ENCODE measurements at regions not wholly inside any gene's neighbourhood (a gene's known extent, or its start where the extent isn't known, plus 50 kb on each side); places are given as distances from the start of the nearest gene placed in this dataset.

DNA sequence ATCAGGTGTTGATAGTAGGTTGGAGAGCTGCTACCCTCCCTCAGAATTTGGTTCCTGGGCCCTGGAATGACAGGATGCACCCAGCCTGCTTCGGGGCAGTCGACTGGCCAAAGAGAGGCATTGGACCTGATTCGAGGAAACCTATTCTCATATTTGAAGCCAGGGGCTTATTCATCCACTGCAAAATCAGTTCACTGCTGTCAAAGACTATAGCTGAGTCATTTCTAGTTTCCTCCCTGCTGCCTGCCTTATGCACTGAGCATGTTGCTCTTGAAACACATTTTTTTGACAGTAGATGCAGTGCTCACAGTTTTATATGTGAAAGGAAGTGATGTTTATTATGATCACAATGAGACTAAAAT lies 565.4 kb downstream of the ETS1 start:
- Histone ChIP-seq H3K4me1 (ENCODE audit: control insufficient read depth in 2 of 2, insufficient read depth in 2 of 2, low read length in 2 of 2) (no peaks in the 10 kb centered on the region), H3K4me2 (replicated peaks; ENCODE audit: low read depth, low read length, poor library complexity, severe bottlenecking) (no peak overlapping the region), H3K79me2 (ENCODE audit: control insufficient read depth, insufficient read depth, low read length) (no peaks in the 10 kb centered on the region), H3K4me3 (ENCODE audit: control extremely low read depth in 1 of 5, extremely low read depth in 1 of 5, insufficient read depth in 1 of 5, low read depth in 2 of 5, low read length in 4 of 5) (no peak overlapping the region), H4K20me1 (ENCODE audit: control insufficient read depth, insufficient read depth, low read length, poor library complexity, severe bottlenecking) (no peaks in the 10 kb centered on the region), H3K9ac (ENCODE audit: low read length) (no peak overlapping the region), H3K27me3 (replicated peaks in 1 of 4; ENCODE audit: control extremely low read depth in 1 of 4, control insufficient read depth in 3 of 4, insufficient read depth in 4 of 4, low read length in 3 of 4) (peaks cover 0 to 6% (median 1%) of the 10 kb centered on the region in 4 experiments), H3K36me3 (replicated peaks in 1 of 2; ENCODE audit: control extremely low read depth in 1 of 2, control insufficient read depth in 1 of 2, extremely low read depth in 1 of 2, insufficient read depth in 2 of 2, low read length in 1 of 2) (no peaks in the 10 kb centered on the region), H2AFZ (ENCODE audit: insufficient read depth, low read depth, low read length, poor library complexity, severe bottlenecking) (no peak overlapping the region), H3K27ac (ENCODE audit: low read length in 2 of 2) (no peak overlapping the region), H3K9me3 (ENCODE audit: control extremely low read depth in 1 of 3, control insufficient read depth in 2 of 3, insufficient read depth in 1 of 3, low read length in 2 of 3) (no peaks in the 10 kb centered on the region)
- CTCF ChIA-PET = no interaction called here
- Mint-ChIP-seq H3K4me3 (no peak overlapping the region), H3K27me3 (peaks cover 23% of the 10 kb centered on the region), H3K9me3 (ENCODE audit: insufficient read depth) (no peaks in the 10 kb centered on the region), H3K4me1 (no peaks in the 10 kb centered on the region), H3K27ac (no peak overlapping the region)
- 65% methylated on average over 3 of the region's 3 CpGs for WGBS (ENCODE audit: insufficient coverage)
- intact Hi-C loops (cut with micrococcal nuclease) = no loop called here
- TF ChIP-seq, protein P1, sequence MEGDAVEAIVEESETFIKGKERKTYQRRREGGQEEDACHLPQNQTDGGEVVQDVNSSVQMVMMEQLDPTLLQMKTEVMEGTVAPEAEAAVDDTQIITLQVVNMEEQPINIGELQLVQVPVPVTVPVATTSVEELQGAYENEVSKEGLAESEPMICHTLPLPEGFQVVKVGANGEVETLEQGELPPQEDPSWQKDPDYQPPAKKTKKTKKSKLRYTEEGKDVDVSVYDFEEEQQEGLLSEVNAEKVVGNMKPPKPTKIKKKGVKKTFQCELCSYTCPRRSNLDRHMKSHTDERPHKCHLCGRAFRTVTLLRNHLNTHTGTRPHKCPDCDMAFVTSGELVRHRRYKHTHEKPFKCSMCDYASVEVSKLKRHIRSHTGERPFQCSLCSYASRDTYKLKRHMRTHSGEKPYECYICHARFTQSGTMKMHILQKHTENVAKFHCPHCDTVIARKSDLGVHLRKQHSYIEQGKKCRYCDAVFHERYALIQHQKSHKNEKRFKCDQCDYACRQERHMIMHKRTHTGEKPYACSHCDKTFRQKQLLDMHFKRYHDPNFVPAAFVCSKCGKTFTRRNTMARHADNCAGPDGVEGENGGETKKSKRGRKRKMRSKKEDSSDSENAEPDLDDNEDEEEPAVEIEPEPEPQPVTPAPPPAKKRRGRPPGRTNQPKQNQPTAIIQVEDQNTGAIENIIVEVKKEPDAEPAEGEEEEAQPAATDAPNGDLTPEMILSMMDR (IDR thresholded peaks at IDR 0.05) = no peak
- TF ChIP-seq EZH2 (IDR thresholded peaks at IDR 0.05; ENCODE audit: borderline replicate concordance, insufficient read depth, low read depth, low read length, poor library complexity, severe bottlenecking) = no peak
- DNase-seq (no peak), ATAC-seq (ENCODE audit: low read depth) (no peak)
- POLR2A ChIA-PET = no interaction called here

DNA sequence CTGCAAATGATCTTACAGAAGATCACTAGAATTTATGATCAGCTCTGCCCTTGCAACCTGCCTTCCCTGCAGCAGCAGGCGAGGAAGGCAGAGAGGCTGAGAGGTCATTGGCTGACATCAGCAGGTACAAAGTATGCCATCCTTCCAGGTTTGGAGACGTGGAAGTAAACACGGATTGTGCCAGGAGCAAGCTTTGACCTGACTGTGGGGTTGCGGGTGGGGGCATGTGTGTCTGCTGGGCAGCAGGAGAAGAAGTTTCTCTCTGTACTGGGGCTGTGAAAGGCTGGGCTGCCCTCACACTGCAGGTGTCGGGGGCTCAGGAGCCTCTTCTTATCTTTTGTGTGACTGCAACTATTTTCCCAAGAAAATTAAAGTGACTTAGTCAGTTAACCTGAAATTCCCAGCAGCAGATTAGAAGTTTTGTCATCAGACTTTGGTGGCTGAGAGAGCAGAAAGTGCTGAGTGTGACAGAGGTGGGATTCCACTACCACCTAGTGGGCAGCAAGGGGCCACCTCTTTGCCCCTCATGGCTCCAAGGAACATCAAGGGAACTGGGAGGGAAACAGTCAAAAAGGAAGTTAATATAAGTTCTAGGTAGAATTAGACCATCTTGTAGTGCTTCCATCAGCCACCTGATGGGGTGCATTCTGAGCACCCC lies 565.9 kb downstream of the ETS1 start:
- POLR2A ChIA-PET = no interaction called here
- Mint-ChIP-seq H3K4me1 (no peaks in the 10 kb centered on the region), H3K27ac (no peak overlapping the region), H3K9me3 (ENCODE audit: insufficient read depth) (no peaks in the 10 kb centered on the region), H3K4me3 (no peak overlapping the region), H3K27me3 (peaks cover 20% of the 10 kb centered on the region)
- ATAC-seq (ENCODE audit: low read depth) (no peak), DNase-seq (no peak)
- H3K4me3 ChIP-seq (ENCODE audit: control extremely low read depth in 1 of 5, extremely low read depth in 1 of 5, insufficient read depth in 1 of 5, low read depth in 2 of 5, low read length in 4 of 5) = no peak overlapping the region
- H3K27ac ChIP-seq (ENCODE audit: low read length in 2 of 2) = no peak overlapping the region
- CTCF ChIA-PET = no interaction called here
- H3K4me2 ChIP-seq (replicated peaks; ENCODE audit: low read depth, low read length, poor library complexity, severe bottlenecking) = no peak overlapping the region
- H3K36me3 ChIP-seq (replicated peaks in 1 of 2; ENCODE audit: control extremely low read depth in 1 of 2, control insufficient read depth in 1 of 2, extremely low read depth in 1 of 2, insufficient read depth in 2 of 2, low read length in 1 of 2) = no peaks in the 10 kb centered on the region
- H4K20me1 ChIP-seq (ENCODE audit: control insufficient read depth, insufficient read depth, low read length, poor library complexity, severe bottlenecking) = no peaks in the 10 kb centered on the region
- no peak overlapping the region for H3K9ac ChIP-seq (ENCODE audit: low read length)
- H3K9me3 ChIP-seq (ENCODE audit: control extremely low read depth in 1 of 3, control insufficient read depth in 2 of 3, insufficient read depth in 1 of 3, low read length in 2 of 3) = no peaks in the 10 kb centered on the region
- TF ChIP-seq, protein P1 (IDR thresholded peaks at IDR 0.05) = no peak
- no peak for TF ChIP-seq EZH2 (IDR thresholded peaks at IDR 0.05; ENCODE audit: borderline replicate concordance, insufficient read depth, low read depth, low read length, poor library complexity, severe bottlenecking)
- no peak overlapping the region for H2AFZ ChIP-seq (ENCODE audit: insufficient read depth, low read depth, low read length, poor library complexity, severe bottlenecking)
- peaks cover 0 to 6% (median 1%) of the 10 kb centered on the region in 4 experiments for H3K27me3 ChIP-seq (replicated peaks in 1 of 4; ENCODE audit: control extremely low read depth in 1 of 4, control insufficient read depth in 3 of 4, insufficient read depth in 4 of 4, low read length in 3 of 4)
- H3K79me2 ChIP-seq (ENCODE audit: control insufficient read depth, insufficient read depth, low read length) = no peaks in the 10 kb centered on the region
- intact Hi-C loops (cut with micrococcal nuclease) = no loop called here
- H3K4me1 ChIP-seq (ENCODE audit: control insufficient read depth in 2 of 2, insufficient read depth in 2 of 2, low read length in 2 of 2) = no peaks in the 10 kb centered on the region
- 92% methylated on average over 5 of the region's 5 CpGs for WGBS (ENCODE audit: insufficient coverage)

Measured in B cell (primary cell).